ENCODE measurements at regions not wholly inside any gene's neighbourhood (a gene's known extent, or its start where the extent isn't known, plus 50 kb on each side); places are given as distances from the start of the nearest gene placed in this dataset.

GRCh38 chr1:56409112-56409691 lies 170.2 kb downstream of the PLPP3 start:
- in situ Hi-C loops (cut with MboI; ENCODE audit: low pct_ligation_motif_present in 1 of 4, low pct_unique_long_range_greater_than_20kb in 1 of 4, low sequenced_read_pairs in 3 of 4) = loop anchor here in 2 of 4 donors (10.0 to 25.0 kb wide), 2 partner anchors 176 to 178 kb away; partner anchors contain the start of gene PLPP3 (in 1 of the 2)
- no peaks in the 10 kb centered on the region for H3K9me3 ChIP-seq

GRCh38 chr1:56406821-56407220 lies 172.5 kb downstream of the PLPP3 start:
- in situ Hi-C loops (cut with MboI; ENCODE audit: low pct_ligation_motif_present in 1 of 4, low pct_unique_long_range_greater_than_20kb in 1 of 4, low sequenced_read_pairs in 3 of 4) = loop anchor here in 2 of 4 donors (10.0 to 25.0 kb wide), 2 partner anchors 178 to 180 kb away; partner anchors contain the start of gene PLPP3 (in 1 of the 2)

More at GRCh38 chr1:56409112-56409691, 170.2 kb downstream of the PLPP3 start:
- DNase-seq = peak; percentile 72
- H3K4me3 ChIP-seq = no peak overlapping the region
- H3K36me3 ChIP-seq = no peaks in the 10 kb centered on the region
- no peaks in the 10 kb centered on the region for H3K27me3 ChIP-seq
- intact Hi-C loops (cut with DNase I; ENCODE audit: low total_unique reads) = no loop called here
- H3K4me1 ChIP-seq = peaks cover 0 to 7% (median 2%) of the 10 kb centered on the region in 4 donors
- TF ChIP-seq EP300 (IDR thresholded peaks at IDR 0.05; ENCODE audit: low read depth) = no peak
- peak; percentile 41 to 75 (median 60) for TF ChIP-seq CTCF (IDR thresholded peaks at IDR 0.05)
- H3K27ac ChIP-seq = no peak overlapping the region
- 51 to 56% methylated on average over 5 to 8 of the region's 8 CpGs for WGBS, 2 donors (ENCODE audit: low coverage in 1 of 2)

GRCh38 chr1:56404561-56405030 lies 174.8 kb downstream of the PLPP3 start:
- Histone ChIP-seq H3K4me1 (no peaks in the 10 kb centered on the region), H3K27me3 (no peaks in the 10 kb centered on the region), H3K27ac (no peak overlapping the region), H3K4me3 (no peak overlapping the region), H3K36me3 (no peaks in the 10 kb centered on the region), H3K9me3 (no peaks in the 10 kb centered on the region)
- TF ChIP-seq POLR2A (IDR thresholded peaks at IDR 0.05) (no peak), POLR2AphosphoS5 (IDR thresholded peaks at IDR 0.05) (no peak), CTCF (IDR thresholded peaks at IDR 0.05) (no peak), EP300 (IDR thresholded peaks at IDR 0.05; ENCODE audit: low read depth) (no peak)
- DNase-seq = no peak
- in situ Hi-C loops (cut with MboI; ENCODE audit: low pct_ligation_motif_present in 1 of 4, low pct_unique_long_range_greater_than_20kb in 1 of 4, low sequenced_read_pairs in 3 of 4) = loop anchor here in 2 of 4 donors (10.0 to 25.0 kb wide), 2 partner anchors 180 to 183 kb away; partner anchors contain the start of gene PLPP3 (in 1 of the 2)
- intact Hi-C loops (cut with DNase I; ENCODE audit: low total_unique reads) = no loop called here
- whole genome bisulfite sequencing, 2 donors (ENCODE audit: low coverage in 1 of 2) = 71% methylated on average over 7 of the region's 7 CpGs; no CpG with 5 or more reads in 1 of the 2 donors

More at GRCh38 chr1:56406821-56407220, 172.5 kb downstream of the PLPP3 start:
- no peaks in the 10 kb centered on the region for H3K9me3 ChIP-seq
- WGBS, 2 donors (ENCODE audit: low coverage in 1 of 2) = 71 to 92% methylated on average over 1 to 2 of the region's 2 CpGs
- H3K4me3 ChIP-seq = no peak overlapping the region
- no peak for DNase-seq
- TF ChIP-seq CTCF (IDR thresholded peaks at IDR 0.05) (no peak), EP300 (IDR thresholded peaks at IDR 0.05; ENCODE audit: low read depth) (no peak)
- no peaks in the 10 kb centered on the region for H3K36me3 ChIP-seq
- no peaks in the 10 kb centered on the region for H3K27me3 ChIP-seq
- no peak overlapping the region for H3K27ac ChIP-seq
- H3K4me1 ChIP-seq = peaks cover 0 to 7% (median 2%) of the 10 kb centered on the region in 4 donors
- intact Hi-C loops (cut with DNase I; ENCODE audit: low total_unique reads) = no loop called here

- Histone ChIP-seq H3K9me3 (no peaks in the 10 kb centered on the region), H3K27ac (no peak overlapping the region), H3K4me3 (no peak overlapping the region), H3K4me1 (no peaks in the 10 kb centered on the region), H3K27me3 (no peaks in the 10 kb centered on the region), H3K36me3 (no peaks in the 10 kb centered on the region)
- intact Hi-C loops (cut with DNase I; ENCODE audit: low total_unique reads) = no loop called here
- in situ Hi-C loops (cut with MboI; ENCODE audit: low pct_ligation_motif_present in 1 of 4, low pct_unique_long_range_greater_than_20kb in 1 of 4, low sequenced_read_pairs in 3 of 4) = loop anchor here in 2 of 4 donors (10.0 to 25.0 kb wide), 2 partner anchors 181 to 183 kb away; partner anchors contain the start of gene PLPP3 (in 1 of the 2)
- no peak for TF ChIP-seq EP300 (IDR thresholded peaks at IDR 0.05; ENCODE audit: low read depth)
- no peak for TF ChIP-seq CTCF (IDR thresholded peaks at IDR 0.05)
- no peak for TF ChIP-seq POLR2A (IDR thresholded peaks at IDR 0.05)
- no peak for TF ChIP-seq POLR2AphosphoS5 (IDR thresholded peaks at IDR 0.05)
- no peak for DNase-seq
- 75 to 94% methylated on average over 2 to 4 of the region's 4 CpGs for WGBS, 2 donors (ENCODE audit: low coverage in 1 of 2)
These were observed 175.3 kb downstream of the PLPP3 start for GRCh38 chr1:56404066-56404465.
